Lower leg skin (tissue), 3 donors: ENCODE measurements at regions not wholly inside any gene's neighbourhood (a gene's known extent, or its start where the extent isn't known, plus 50 kb on each side); places are given as distances from the start of the nearest gene placed in this dataset.

ENCODE experiments used
- POLR2A ChIP-seq, 2 donors: fragments of 450-650 bp; IDR thresholded peaks; one replicate each; pipeline ENCODE4 v1.6.1; 2016 to 2017; ENCODE audit warnings: antibody characterized with exemption in 2 of 2, mild to moderate bottlenecking in 1 of 2, moderate library complexity in 1 of 2
- TF ChIP-seq, protein P1 (sequence below), 3 donors: fragments of 450-650 bp; IDR thresholded peaks; one replicate each; pipeline ENCODE4 v1.5.1; 2016; ENCODE audit warnings: antibody characterized with exemption in 3 of 3, mild to moderate bottlenecking in 3 of 3, moderate library complexity in 2 of 3

DNA sequence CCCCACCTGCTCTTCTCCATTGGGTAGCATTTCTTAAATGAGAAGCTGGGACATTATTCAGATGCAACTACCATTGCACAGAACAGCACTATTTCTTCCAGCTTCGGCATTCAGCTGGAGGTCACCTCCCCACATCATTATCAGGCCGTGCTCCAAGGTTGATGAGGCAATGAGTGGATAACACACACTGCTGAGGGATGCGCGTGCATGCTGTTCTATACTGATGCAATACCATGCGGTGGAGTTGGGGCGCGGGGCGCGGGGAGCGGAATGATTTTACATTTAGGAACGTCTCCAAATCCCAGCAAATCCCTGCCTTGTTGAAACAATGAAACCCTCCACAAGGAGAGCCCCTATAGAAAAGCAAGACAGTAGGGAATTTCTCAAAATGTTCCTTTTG, 283.4 kb downstream of the GRIN2B start:
- TF ChIP-seq POLR2A (IDR thresholded peaks at IDR 0.05) = no peak
- TF ChIP-seq, protein P1, sequence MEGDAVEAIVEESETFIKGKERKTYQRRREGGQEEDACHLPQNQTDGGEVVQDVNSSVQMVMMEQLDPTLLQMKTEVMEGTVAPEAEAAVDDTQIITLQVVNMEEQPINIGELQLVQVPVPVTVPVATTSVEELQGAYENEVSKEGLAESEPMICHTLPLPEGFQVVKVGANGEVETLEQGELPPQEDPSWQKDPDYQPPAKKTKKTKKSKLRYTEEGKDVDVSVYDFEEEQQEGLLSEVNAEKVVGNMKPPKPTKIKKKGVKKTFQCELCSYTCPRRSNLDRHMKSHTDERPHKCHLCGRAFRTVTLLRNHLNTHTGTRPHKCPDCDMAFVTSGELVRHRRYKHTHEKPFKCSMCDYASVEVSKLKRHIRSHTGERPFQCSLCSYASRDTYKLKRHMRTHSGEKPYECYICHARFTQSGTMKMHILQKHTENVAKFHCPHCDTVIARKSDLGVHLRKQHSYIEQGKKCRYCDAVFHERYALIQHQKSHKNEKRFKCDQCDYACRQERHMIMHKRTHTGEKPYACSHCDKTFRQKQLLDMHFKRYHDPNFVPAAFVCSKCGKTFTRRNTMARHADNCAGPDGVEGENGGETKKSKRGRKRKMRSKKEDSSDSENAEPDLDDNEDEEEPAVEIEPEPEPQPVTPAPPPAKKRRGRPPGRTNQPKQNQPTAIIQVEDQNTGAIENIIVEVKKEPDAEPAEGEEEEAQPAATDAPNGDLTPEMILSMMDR (IDR thresholded peaks at IDR 0.05) = no peak
